Mucosa of rectum (tissue), 2 donors: ENCODE measurements at regions not wholly inside any gene's neighbourhood (a gene's known extent, or its start where the extent isn't known, plus 50 kb on each side); places are given as distances from the start of the nearest gene placed in this dataset.
A peak's percentile ranks its signal among the peaks of the same experiment; 100 is the strongest.

Experiments
- H3K27ac ChIP-seq, 2 donors: one replicate each; pipeline ENCODE4 v1.7.0; 2013; ENCODE audit warnings: inconsistent platforms in 2 of 2, low read depth in 2 of 2, low read length in 2 of 2
- H3K27me3 ChIP-seq, 2 donors: one replicate each; pipeline ENCODE4 v1.7.0; 2013; ENCODE audit warnings: low read length in 2 of 2; ENCODE audit not compliant: control insufficient read depth in 2 of 2, insufficient read depth in 2 of 2
- H3K36me3 ChIP-seq, 2 donors: one replicate each; pipeline ENCODE4 v1.7.0; 2013; ENCODE audit warnings: low read length in 2 of 2; ENCODE audit not compliant: control insufficient read depth in 2 of 2, insufficient read depth in 2 of 2
- H3K4me1 ChIP-seq, 2 donors: one replicate each; pipeline ENCODE4 v1.7.0; 2013; ENCODE audit warnings: low read length in 2 of 2, mild to moderate bottlenecking in 1 of 2; ENCODE audit not compliant: control insufficient read depth in 2 of 2, insufficient read depth in 2 of 2
- H3K4me3 ChIP-seq, 2 donors: one replicate each; pipeline ENCODE4 v1.7.0; 2013; ENCODE audit warnings: low read length in 2 of 2
- H3K9ac ChIP-seq, 2 donors: one replicate each; pipeline ENCODE4 v1.7.0; 2013; ENCODE audit warnings: low read length in 2 of 2, low read depth in 1 of 2, mild to moderate bottlenecking in 1 of 2
- H3K9me3 ChIP-seq, 2 donors: one replicate each; pipeline ENCODE4 v1.7.0; 2013; ENCODE audit warnings: low read length in 2 of 2; ENCODE audit not compliant: control insufficient read depth in 2 of 2
- donor health status: healthy.
- donor health status: Normal muscosa, but diverticular disease.

DNA sequence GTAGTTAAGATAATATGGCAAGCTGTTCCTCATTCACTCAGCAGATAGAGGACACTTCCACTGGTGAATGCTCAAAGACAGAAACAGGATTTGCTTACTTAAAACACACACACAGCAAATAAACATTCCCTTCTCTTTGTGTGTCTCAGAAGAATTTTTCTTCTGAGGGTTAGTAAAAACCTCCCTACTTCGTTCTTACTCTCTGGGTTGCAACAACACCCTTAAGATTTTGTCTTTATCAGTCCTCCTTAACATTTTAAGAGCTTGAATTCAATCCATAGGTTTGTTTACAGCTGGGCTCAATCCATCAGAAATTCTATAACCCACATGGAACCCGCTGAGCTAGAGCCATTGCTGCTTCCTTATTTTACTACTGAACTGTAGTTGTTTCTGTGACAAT, 237.4 kb upstream of the PIK3R1 start:
- Histone ChIP-seq H3K27ac (no peak overlapping the region), H3K4me1 (no peaks in the 10 kb centered on the region), H3K36me3 (no peaks in the 10 kb centered on the region)

DNA sequence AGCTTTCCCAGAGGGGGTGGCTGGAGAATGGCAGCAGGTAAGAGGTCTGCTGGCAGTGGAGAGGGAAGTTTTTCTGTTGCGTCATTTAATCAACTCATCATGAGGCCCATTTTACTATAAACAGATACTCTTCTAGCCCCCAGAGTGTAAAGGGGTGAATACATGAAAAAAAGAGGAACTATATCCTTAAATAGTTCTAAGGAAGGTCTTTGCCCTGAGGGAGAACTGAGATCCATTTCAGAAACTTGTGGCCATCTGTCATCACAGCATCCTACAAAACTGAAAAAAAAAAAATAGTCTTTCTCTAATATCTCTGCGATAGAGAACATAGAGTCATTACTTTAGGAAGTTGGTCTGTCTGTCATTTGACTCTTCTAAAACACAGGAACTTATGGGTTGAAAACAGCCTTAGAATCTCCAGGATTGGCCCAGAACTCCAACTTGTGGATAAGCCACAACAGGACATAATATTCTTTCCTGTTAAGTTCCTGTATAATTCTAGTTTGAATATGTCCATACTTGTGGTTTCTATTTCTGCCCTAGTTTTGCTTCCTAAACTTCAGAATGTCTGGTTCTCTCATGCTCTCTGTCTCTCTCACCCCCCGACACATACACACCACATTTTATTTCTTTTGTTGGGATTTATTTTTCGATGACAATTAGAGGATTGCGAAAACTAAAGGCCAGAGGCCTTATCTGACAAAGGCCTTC, 238.5 kb upstream of the PIK3R1 start:
- Histone ChIP-seq H3K27ac (no peak overlapping the region), H3K9me3 (no peaks in the 10 kb centered on the region), H3K36me3 (no peaks in the 10 kb centered on the region), H3K4me1 (peaks cover 0 to under 1% of the 10 kb centered on the region in 2 donors), H3K9ac (no peak overlapping the region), H3K4me3 (no peak overlapping the region), H3K27me3 (no peaks in the 10 kb centered on the region)

More for the DNA sequence above, 237.4 kb upstream of the PIK3R1 start:
- Histone ChIP-seq H3K27me3 (no peaks in the 10 kb centered on the region), H3K9ac (no peak overlapping the region), H3K4me3 (no peak overlapping the region), H3K9me3 (no peaks in the 10 kb centered on the region)

DNA sequence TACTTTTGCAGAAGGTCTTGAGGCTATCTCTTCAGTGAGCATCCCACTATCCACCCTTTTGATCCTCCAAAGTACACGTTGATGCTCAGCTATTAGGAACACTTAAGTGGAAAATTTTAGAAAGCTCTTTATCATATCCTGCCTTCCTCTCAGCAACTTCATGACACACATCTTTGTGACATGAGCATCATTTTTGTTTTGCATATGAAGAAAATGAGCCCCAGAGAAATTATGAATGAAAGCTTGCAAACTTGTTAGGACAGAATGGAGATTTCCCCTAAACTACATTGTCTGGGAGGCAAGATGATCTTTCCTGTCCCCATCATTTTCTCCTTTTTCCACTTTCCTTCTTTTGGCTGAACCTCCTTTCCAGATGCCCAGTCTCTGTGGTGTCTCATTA, 239.4 kb upstream of the PIK3R1 start:
- Histone ChIP-seq H3K9me3 (no peaks in the 10 kb centered on the region), H3K9ac (no peak overlapping the region), H3K36me3 (no peaks in the 10 kb centered on the region), H3K27me3 (no peaks in the 10 kb centered on the region), H3K4me3 (no peak overlapping the region), H3K4me1 (peaks cover 0 to 2% of the 10 kb centered on the region in 2 donors), H3K27ac (no peak overlapping the region)

DNA sequence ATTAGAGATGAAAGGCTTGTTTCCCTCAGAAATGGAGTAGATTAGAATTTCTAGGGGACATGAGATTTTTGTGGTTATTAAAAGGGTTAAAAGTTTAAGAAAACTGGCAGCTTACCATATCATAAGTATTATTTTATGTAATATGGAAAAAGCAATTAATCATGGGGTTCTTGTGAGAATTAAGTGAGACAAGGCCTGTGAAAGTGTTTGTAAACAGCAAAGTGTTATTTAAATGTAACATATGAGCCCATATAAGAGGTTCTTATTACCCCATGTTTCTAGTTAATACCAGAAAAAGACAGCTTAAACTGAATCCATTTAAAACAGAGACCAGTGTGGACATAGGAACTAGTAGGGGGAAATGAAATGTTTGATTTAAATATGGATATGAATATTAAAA, 241.1 kb upstream of the PIK3R1 start:
- H3K4me3 ChIP-seq = no peak overlapping the region
- H3K27me3 ChIP-seq = no peaks in the 10 kb centered on the region
- H3K4me1 ChIP-seq = peaks cover 0 to 2% of the 10 kb centered on the region in 2 donors
- H3K9ac ChIP-seq = no peak overlapping the region
- H3K9me3 ChIP-seq = no peaks in the 10 kb centered on the region
- no peaks in the 10 kb centered on the region for H3K36me3 ChIP-seq
- no peak overlapping the region for H3K27ac ChIP-seq

DNA sequence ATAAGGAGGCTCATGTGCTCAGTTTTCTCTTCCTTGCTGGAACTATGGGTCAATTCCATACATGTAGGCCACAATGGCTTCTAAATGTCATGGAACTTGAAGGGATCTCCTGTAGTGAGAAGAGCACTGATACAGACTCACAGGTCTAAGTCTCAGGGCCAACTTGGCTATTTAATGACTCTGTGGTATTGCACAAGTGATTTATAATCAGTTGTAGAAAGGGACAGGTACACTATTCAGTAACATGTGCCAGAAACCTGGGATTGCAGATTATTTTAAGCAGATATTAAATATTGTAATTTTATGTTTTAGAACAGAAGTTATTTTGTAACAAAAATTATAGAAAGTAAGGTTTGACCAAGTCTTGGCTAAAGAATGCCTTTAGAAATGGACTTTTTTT, 241.5 kb upstream of the PIK3R1 start:
- Histone ChIP-seq H3K4me3 (no peak overlapping the region), H3K36me3 (no peaks in the 10 kb centered on the region), H3K9me3 (no peaks in the 10 kb centered on the region), H3K9ac (no peak overlapping the region), H3K4me1 (peaks cover 0 to 2% of the 10 kb centered on the region in 2 donors), H3K27ac (no peak overlapping the region), H3K27me3 (no peaks in the 10 kb centered on the region)

DNA sequence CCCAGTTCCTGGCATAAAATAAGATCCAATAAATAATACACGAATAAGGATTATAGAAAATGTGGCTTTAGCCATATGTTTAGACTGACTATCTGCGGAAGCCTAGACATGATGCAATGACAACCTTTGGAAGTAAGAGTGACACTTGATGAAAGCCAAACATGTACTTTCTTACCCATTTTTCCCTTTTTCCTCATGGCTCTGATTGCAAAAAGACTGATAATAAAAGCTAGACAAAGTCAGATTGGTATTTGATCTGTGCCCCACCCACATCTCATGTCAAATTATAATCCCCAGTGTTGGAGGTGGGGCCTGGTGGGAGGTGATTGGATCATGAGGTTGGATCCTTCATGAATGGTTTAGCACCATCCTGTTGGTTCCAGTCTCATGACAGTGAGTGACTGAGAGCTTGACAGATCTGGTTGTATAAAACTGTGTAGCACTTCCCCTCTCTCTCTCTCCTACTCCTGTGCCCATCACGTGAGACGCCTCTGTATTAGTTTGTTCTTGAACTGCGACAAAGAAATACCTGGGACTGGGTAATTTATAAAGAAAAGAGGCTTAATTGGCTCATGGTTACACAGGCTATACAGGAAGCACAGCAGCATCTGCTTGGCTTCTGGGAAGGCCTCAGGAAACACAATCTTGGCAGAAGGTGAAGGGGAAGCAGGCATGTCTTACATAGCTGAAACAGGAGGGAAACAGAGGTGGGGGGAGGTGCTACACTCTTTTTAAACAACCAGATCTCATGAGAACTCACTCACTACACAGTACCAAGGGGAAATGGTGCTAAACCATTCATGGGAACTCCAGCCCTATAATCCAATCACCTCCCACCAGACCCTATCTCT, 243.4 kb upstream of the PIK3R1 start:
- Histone ChIP-seq H3K27me3 (no peaks in the 10 kb centered on the region), H3K36me3 (no peaks in the 10 kb centered on the region), H3K9ac (no peak overlapping the region), H3K27ac (peak overlapping the region in 1 of 2 donors; percentile 25), H3K4me1 (peaks cover 0 to 2% of the 10 kb centered on the region in 2 donors), H3K4me3 (no peak overlapping the region), H3K9me3 (no peaks in the 10 kb centered on the region)

DNA sequence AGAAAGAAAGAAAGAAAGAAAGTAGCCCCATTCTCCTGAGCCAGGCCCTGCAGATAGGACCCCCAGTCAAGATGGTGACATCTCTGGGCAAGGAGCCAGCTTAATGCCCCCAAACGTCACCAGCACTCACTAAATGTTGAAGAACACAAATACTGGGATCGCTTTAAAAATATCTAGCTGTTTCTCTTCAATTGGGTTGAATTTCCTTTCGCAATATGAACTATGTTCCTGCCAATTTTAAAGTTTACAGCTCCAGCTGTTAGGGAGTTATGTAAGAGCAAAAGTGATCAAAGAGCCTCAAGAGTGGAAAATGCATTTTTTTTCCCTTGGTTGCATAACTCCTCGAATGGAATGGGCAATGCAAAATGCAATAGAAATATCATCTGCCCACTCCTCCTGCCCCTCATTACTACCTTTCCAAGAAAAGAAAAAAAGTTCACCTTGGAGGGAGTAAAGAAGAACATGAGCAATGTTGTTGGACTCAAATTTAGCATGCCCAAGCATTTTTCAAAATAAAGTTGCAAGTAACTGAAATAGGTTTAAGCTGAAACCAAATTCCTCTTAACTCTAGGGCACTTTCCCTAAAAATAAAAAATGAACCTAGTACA, 244.2 kb upstream of the PIK3R1 start:
- Histone ChIP-seq H3K4me1 (peaks cover 0 to 2% of the 10 kb centered on the region in 2 donors), H3K9me3 (no peaks in the 10 kb centered on the region), H3K4me3 (no peak overlapping the region), H3K27me3 (no peaks in the 10 kb centered on the region), H3K36me3 (no peaks in the 10 kb centered on the region), H3K9ac (no peak overlapping the region), H3K27ac (peak overlapping the region in 1 of 2 donors; percentile 25)

DNA sequence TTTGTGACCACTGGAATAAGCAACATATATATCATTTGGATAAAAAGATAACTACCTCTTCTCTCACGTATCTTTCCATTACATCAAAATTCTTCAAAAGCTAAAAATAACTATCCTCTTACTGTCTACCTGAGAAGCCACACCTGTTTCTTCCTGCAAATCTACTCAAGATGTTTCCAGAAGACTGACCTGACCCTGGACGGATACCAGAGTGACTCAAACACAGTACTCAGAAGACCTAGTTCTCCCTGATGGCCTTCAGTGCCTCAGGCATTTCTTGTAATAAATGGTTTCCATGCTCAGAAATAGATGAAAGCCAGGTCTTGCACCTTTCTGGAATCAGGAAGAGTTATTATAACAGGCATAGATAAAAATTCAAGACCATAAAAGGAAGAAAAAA, 245.9 kb upstream of the PIK3R1 start:
- Histone ChIP-seq H3K9ac (no peak overlapping the region), H3K27ac (no peak overlapping the region), H3K36me3 (no peaks in the 10 kb centered on the region), H3K4me1 (peaks cover 0 to 5% of the 10 kb centered on the region in 2 donors), H3K4me3 (no peak overlapping the region), H3K27me3 (no peaks in the 10 kb centered on the region), H3K9me3 (no peaks in the 10 kb centered on the region)

DNA sequence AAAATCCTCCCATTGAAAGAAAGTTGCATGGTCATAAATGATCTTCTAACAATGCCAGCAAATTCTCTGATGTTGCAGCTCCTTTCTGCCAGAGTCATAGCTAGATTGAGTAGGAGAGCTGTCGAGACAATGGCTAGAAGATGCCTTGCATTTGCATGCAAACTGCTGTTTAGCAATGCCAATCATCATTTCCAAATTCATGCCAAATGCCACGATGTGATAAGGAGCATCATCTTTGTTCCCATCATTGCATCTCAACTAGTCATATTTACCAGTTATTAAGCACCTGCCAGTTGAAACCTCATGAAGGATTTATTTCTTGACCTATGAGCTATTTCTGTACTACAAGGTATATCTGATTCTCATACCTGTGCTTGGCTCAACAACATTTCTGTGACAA, 246.4 kb upstream of the PIK3R1 start:
- H3K27ac ChIP-seq = no peak overlapping the region

DNA sequence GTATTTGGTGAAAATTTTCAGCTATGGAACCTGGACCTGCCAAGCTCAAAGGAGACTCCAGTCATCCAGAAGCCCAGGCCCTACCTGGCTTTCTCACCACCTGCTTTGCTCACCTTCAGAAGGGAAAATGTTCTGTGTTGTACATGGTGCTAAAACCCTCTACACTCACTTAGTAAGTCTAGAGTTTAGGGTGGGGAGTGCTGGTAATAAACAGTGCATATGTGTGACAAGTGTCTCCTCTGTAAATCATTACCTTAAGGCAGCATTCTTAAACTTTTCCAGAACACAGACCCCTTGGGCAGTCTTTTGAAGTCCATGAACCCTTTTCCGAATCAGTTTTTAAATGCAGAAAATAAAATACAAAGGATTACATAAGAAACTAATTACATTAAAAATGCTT, 248.8 kb upstream of the PIK3R1 start:
- no peaks in the 10 kb centered on the region for H3K36me3 ChIP-seq
- no peaks in the 10 kb centered on the region for H3K9me3 ChIP-seq
- H3K4me1 ChIP-seq = peaks cover 0 to 10% of the 10 kb centered on the region in 2 donors
- no peak overlapping the region for H3K27ac ChIP-seq
- no peaks in the 10 kb centered on the region for H3K27me3 ChIP-seq
- no peak overlapping the region for H3K4me3 ChIP-seq
- no peak overlapping the region for H3K9ac ChIP-seq

More for the DNA sequence above, 246.4 kb upstream of the PIK3R1 start:
- H3K9ac ChIP-seq = no peak overlapping the region
- H3K4me3 ChIP-seq = no peak overlapping the region
- peaks cover 0 to 10% of the 10 kb centered on the region in 2 donors for H3K4me1 ChIP-seq
- no peaks in the 10 kb centered on the region for H3K27me3 ChIP-seq
- no peaks in the 10 kb centered on the region for H3K9me3 ChIP-seq
- H3K36me3 ChIP-seq = no peaks in the 10 kb centered on the region
